IPS-11a (cell line): ENCODE measurements at regions not wholly inside any gene's neighbourhood (a gene's known extent, or its start where the extent isn't known, plus 50 kb on each side); places are given as distances from the start of the nearest gene placed in this dataset.

ENCODE experiments used
- H3K4me3 ChIP-seq: one replicate; pipeline ENCODE4 v1.5.1; 2013; ENCODE audit warnings: low read depth, low read length, control low read depth

DNA sequence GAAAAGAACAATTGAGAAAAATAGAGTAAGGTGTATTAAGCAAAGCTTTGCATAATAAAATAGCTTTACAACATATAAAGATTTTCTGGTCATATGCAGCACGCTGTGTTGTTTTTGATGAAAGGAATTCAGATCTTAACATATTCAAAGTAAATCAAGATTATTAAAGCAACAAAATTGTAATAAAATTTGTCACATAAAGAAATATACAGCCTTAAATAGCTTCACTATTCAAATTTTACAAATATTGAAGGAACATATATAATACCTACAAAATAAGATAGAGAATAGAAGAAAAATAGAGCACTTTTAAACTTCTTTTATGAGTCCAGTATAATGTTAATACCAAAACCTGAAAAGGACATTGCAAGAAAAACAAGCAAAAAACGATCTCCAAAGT, 749.1 kb upstream of the POT1 start:
- H3K4me3 ChIP-seq, result no peak overlapping the region

DNA sequence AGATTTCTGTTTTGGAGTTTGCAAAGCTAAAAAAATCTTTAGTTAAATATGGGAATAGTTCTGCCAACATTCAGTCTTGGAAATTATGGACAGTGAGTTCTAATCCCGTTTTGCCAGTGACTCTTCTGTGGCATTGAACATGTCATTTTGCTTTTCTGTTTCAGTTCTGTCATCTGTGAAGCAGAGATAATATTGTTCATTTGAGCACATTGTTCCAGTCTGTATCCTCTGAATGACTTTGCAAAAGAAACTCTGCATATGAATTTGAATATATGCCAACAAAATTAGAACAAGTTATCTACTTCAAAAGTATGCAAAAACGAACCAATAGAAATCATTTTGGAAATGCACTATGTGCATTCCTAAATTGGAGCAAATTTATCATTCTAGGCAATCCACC, 746.0 kb upstream of the POT1 start:
- no peak overlapping the region for H3K4me3 ChIP-seq

- H3K4me3 ChIP-seq, result no peak overlapping the region
Observed at GRCh38 chr7:125675169-125675568, 745.5 kb upstream of the POT1 start.

DNA sequence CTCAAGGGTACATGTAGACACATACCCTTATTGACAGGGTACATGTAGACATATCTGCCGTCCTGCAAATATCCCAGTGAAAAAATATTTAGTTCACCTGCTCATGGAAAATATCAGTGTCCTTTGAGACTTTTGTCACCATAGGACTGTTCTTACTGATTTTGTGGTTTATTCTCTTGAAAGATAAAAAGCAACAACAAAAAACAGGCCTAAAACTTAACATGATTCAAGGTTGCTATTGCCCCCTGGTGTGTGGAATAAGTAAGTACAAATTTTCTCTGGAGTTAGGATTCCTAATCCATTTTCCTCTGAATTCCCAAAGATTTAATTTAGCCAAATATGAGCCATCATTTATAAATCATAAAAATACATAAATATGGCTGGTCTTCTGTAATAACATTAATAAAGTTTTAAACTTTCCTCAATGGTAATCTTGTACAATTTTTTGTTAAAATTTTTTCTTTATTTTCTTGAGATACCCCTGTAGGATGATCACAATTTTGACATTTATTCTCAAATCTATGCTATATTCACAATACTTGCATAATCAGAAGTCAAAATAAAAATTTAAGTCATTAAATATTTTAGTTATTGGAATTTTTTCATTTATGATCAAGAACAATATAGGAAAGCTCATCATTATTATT, 741.4 kb upstream of the POT1 start:
- H3K4me3 ChIP-seq, result no peak overlapping the region

GRCh38 chr7:125668321-125668993, 738.8 kb upstream of the POT1 start:
- H3K4me3 ChIP-seq, result no peak overlapping the region

DNA sequence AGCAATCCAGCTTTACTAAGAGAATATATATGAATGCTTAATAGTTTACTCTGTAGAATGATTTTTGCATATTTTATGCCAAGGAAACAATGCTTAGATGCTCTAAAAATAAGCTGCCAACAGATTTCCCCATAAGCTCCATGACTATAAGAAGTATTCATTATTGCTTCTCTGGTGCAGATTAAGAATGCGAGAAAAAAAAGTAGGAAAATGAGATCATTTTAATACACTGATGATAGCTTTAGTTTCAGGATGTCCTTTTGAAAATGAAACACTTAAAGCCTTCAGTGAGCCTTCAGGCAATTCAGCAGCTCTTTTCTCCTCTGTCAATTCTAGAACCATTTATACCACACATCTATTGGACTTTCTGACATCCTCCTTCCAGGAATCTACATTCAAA, 735.0 kb upstream of the POT1 start:
- H3K4me3 ChIP-seq, result no peak overlapping the region

DNA sequence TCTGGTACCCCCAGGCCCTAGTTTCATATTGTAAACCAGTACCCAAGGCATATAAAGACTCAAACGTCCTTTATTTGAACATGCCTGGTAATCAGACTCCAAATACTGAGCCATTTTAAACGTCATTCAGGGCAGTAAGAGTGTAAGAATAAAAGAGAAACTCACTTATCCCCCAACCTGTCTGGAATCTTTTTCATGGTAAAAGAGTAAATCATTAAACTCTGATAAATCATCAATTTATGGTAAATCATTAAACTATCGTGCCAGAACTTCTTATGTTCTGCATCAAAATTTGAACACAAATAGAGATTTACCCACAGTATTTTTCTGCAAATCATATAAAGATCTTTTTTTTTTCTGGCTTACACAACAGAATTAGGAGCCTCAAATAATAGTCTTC, 734.3 kb upstream of the POT1 start:
- H3K4me3 ChIP-seq, result no peak overlapping the region

- H3K4me3 ChIP-seq, result no peak overlapping the region
Observed at GRCh38 chr7:125661677-125662076, 732.1 kb upstream of the POT1 start.

- no peak overlapping the region for H3K4me3 ChIP-seq
Observed at GRCh38 chr7:125661006-125661405, 731.4 kb upstream of the POT1 start.

DNA sequence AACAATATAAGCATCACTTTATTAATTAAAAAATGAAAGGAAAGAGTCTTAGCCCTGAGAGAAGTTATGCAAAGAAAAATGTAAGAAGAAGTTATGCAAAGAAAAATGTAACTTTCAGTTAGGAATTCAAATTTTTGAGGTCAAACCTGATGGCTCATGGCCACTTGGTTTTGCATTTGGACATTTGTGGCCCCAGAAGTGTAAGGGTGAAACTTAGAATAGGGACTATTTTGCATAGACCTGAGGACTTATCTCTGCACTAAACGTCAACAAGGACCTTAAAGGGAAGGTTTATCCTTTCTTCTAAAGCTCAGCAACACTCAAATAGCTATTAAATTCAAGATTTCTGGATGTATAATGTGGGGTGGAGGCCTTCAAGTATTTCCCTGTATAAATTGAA, 724.5 kb upstream of the POT1 start:
- H3K4me3 ChIP-seq, result no peak overlapping the region

- H3K4me3 ChIP-seq, result no peak overlapping the region
Observed at GRCh38 chr7:125651823-125652528, 722.4 kb upstream of the POT1 start.

DNA sequence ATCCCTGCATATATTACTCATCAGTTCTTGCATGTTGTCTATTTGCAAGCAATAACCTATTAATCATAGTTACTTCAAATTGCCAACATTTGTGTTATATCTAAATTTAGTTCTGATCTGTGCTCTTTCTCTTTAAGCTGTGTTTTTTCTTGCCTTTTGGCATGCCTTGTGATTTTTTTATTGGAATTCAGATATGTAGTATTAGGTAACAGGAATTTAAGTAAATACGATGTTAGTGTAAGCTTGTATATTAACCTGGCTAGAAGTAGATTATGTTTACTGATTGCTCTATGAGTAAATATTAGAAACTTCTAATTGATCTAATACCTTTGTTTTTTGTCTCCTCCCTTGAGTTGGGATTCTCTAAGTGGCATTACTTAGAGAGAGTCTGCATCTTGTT, 718.9 kb upstream of the POT1 start:
- H3K4me3 ChIP-seq, result no peak overlapping the region

DNA sequence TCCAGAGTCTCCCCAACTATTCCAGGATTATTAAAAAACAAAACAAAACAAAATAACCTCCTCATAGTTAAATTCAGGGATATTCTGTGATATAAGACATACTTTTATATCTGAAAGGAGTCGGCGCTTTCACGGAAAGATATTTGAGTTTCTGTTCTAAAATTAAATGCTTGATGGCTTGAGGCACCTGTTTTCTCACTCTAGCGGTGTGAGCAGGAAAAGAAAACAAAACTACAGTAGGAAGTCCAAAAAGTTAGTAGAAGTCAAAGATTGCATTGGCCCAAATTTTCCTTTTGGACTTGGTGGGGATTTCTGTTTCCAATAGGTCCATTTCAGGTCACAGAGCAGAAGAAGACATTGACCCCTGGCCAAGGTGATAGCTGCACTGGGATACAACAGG, 716.1 kb upstream of the POT1 start:
- no peak overlapping the region for H3K4me3 ChIP-seq

- no peak overlapping the region for H3K4me3 ChIP-seq
Observed at GRCh38 chr7:125644109-125644508, 714.5 kb upstream of the POT1 start.

DNA sequence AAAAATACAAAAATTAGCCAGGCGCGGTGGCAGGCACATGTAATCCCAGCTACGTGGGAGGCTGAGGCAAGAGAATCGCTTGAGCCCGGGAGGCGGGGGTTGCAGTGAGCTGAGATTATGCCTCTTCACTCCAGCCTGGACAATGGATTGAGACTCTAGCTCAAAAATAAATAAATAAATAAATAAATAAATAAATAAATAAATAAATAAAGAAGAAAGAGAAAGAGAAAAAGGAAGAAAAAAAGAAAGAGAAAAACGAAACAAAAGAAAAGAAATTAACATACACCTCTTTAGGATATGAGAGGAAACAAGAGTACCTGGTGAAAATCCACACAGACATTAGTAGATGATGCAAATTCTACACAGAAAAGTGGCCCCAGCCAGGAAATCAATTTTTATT, 713.7 kb upstream of the POT1 start:
- no peak overlapping the region for H3K4me3 ChIP-seq

- H3K4me3 ChIP-seq, result no peak overlapping the region
Observed at GRCh38 chr7:125641884-125642283, 712.3 kb upstream of the POT1 start.

GRCh38 chr7:125636320-125636962, 706.8 kb upstream of the POT1 start:
- no peak overlapping the region for H3K4me3 ChIP-seq

DNA sequence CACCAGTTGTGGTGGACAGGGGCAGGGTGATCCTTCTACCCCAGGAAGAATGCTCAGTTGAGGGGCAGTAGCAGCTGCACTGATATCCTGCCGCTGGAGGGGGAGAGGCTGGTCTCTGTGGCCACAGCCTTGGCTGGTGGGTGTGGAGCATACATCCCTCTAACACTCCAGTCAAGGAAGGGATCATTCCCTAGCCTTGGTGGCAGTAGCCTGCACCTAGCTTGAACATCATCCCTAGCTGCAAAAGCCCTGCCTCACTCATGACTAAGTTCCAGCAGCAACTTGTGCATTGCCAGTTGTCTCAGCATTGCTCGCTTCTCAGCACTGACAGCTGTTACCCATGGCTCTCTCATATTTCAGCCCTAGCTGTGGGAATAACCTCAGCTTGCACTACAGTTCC, 688.9 kb upstream of the POT1 start:
- H3K4me3 ChIP-seq, result no peak overlapping the region

DNA sequence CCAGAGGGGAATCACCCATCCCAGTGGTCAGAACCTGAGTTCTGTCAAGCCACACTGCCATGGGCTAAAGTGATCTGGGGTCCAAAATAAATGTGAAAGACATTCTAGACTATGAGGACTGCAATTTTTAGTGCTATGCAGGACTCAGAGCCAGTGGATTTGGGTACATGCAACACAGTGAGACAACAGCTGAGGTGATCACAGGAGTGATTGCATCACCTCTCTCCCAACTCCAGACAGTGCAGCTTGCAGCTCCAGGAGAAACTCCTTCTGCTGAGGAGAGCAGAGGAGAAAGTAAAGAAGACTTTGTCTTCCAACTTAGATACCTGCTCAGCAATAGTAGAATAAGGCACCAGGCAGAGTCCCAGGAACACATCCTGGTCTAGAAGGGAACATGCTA, 682.0 kb upstream of the POT1 start:
- H3K4me3 ChIP-seq, result no peak overlapping the region

- no peak overlapping the region for H3K4me3 ChIP-seq
Observed at GRCh38 chr7:125606671-125607070, 677.0 kb upstream of the POT1 start.

- H3K4me3 ChIP-seq, result no peak overlapping the region
Observed at GRCh38 chr7:125605241-125605640, 675.6 kb upstream of the POT1 start.

GRCh38 chr7:125602441-125602840, 672.8 kb upstream of the POT1 start:
- H3K4me3 ChIP-seq, result no peak overlapping the region
